GM19023 (cell line): ENCODE measurements at regions not wholly inside any gene's neighbourhood (a gene's known extent, or its start where the extent isn't known, plus 50 kb on each side); places are given as distances from the start of the nearest gene placed in this dataset.
"Not testable (repeated sequence)": the region's sequence is repeated elsewhere in the genome, so short reads cannot be mapped to it uniquely, and the experiment has no call there.

Source experiments
- ATAC-seq: cut with Tn5 transposase; IDR thresholded peaks from one replicate; pipeline ENCODE4 v1.9.1; 2021; ENCODE audit warnings: mild to moderate bottlenecking, moderate library complexity; ENCODE audit not compliant: unreplicated experiment

DNA sequence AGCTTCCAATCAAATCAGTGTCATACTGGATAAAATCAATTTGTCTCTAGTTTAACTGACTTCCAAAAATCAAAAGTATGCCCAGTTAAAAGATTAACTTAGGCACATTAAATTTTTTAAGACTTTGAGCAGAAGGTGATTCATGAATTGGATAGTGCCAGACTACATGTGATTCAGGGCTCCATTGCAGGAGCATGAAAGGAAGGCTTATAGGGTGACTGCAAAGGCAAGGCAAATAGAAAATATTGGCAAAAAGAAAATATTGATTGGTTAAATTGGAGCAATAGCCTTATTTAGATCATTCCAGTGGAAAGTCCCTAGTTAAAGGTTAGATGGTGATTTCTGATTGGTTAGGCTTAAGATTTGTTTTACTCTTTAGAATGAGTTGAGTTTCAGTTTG lies 223.9 kb upstream of the ERCC4 start:
- ATAC-seq = no peak

DNA sequence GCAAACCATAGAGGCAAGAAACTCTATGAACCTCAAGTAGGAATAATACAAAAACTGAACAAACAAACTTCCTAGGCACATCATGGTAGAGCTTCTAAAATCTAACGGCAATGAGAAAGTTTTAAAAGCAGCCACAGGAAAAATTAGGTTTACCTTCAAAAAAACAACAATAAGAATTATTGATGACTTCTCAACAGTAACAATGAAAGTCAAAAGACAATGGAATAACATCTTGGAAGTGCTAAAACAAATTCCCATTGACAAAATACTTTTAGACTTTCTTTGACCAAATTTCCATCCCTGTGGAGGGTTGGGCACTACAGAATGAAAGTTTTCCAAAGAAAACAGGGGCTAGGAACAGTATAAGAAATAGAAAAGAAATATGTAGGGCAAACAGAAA lies 222.9 kb upstream of the ERCC4 start:
- no peak for ATAC-seq

DNA sequence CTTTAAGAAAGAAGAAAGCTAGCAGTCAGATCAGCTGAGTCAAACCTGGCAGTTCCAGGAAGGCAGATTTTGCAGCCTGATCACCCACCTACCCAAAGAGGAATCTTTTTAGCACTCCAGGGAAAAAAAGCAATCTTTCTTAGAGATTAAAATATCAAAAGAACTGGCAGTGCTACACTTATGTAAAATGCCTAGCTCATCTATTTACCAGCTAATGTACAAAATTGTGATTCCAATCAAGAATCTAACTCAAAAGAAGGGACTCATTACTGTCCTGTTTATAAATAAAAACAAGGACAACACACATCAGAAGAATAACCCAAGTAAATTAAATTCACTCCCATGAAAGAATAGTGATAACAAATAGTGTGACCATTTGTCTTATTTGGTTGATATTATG lies 222.4 kb upstream of the ERCC4 start:
- ATAC-seq = no peak

DNA sequence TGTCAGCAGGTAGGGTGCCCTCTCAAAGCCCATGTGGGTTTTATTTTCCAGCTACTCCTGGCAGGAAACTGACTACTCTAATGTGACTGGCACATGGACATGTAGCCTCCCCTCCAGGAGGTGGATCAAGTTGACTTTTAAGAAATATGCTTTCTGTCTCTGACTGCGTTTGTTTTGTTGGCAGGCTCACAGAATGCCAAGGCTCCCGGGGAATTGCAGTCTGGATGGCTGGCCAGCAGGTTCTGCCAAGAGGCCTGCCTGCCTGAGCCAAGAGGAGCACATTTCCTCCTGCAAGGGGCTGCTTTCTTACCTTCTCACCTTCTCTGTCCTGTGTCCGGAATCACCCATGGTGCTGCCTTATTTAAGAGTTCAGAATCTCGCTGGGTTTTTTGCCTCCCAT lies 217.3 kb upstream of the ERCC4 start:
- no peak for ATAC-seq

DNA sequence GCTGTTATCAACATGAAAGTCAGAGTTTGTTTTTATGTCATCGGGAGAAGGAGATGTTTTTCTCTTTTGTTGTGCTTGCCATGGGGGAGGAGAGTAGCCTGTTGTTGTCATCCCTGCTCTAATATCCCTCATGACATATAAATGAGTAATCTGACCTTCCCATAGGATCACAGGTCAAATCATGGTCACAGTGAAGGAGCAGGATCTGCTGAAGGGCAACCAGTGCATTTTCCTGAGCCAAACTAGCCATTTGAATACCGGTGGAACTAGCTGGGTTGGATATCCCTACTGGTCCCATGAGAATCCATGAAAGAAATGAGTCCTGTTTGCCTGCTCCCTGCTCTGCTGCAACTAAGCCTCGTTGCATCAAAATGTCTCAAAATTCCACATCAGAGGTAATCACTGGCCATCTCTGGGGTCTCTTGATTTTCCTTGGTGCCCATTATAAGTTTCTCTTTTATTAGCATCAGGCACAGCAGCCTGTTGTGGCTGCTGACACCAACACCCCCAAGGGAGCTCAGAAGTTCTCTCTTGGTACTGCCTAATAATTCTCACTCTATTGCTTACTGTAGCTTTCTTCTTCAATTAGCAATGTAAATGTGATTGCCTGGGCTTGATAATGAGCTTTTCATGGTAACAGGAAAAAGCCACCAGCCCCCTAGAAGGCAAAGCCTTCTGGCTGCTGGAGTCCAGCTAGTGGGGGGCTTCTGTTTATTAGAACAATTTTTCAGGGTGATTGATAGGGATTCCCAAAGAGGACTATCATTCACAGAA lies 211.4 kb upstream of the ERCC4 start:
- no peak for ATAC-seq

DNA sequence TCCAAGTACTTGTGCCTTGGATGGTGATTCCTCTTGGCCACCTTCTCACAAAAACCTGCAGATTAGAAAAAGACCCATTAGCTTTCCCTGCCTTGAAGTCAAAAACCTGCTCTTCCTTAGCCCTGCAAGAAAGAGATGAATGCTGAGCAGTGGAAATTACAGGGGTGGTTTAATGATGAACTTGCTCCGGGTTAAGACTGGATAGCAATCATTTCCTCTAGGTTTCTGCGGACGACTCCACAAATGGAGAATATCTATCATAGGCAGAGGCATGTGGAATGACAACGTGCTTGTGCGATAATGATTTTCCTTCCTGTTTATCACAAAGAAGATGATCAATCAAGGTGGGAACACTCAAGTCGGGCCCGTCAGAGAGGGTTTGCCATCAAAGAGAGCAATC lies 201.2 kb upstream of the ERCC4 start:
- ATAC-seq = no peak

DNA sequence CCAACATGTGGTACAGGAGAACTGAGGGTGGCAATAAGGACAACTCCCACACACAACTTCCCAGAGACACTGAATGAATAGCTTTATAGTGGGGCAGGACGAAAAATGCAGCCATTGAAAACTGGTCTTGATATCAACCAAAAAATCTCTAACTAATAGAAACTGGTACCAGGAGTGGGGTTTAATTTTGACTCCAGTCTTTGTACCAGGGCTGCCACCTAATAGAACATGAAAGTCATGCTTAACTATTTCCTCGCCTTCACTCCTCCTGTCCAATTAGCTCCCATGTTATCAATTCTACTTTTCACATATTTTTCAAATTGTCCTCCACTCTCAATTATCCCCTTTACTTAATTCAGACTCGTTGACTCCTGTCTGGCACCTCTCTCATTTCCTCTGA lies 192.0 kb upstream of the ERCC4 start:
- ATAC-seq = no peak

DNA sequence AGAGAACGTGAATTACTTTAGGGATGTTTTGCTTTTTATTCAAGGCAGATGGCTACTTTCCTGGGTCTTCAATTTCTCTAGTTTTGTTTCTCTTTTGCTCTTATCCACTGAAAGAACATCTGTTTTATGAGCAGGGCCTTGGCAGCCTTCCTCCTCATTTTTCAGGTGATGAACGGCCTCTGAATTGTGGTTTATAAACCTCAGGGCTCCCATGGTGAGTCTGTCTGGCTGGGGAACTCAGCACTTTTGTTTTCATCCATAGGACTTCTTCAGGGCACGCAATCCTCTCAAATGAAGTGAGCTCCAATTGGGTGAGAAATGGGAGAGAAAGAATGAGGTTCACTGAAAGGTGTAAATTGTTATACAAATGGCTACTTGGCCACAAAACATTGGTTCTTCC lies 186.4 kb upstream of the ERCC4 start:
- no peak for ATAC-seq

DNA sequence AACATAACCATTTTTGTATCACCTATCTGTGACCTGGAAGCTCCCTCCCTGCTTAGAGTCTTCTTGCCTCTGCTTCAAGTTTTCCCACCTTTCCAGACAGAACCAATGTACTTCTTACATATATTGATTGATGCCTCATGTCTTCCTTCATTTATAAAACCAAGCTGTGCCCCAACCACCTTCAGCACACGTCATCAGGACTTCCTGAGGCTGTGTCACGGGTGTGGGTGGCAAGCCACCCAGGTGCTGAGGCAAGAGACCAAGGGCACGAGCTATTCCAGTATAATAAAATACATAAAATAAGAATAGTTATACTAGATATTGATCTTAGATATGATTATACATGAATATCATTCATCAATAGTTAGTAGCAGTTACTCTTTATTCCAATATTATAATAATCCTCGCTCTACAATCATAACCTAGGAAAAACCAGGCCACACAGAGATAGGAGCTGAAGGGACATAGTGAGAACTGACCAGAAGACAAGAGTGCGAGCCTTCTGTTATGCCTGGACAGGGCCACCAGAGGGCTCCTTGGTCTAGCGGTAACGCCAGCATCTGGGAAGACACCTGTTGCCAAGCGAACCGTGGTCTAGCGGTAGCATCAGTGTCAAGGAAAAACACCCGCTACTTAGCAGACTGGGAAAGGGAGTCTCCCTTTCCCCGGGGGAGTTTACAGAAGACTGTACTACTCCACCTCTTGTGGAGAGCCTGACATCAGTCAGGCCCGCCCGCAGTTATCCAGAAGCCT lies 180.2 kb upstream of the ERCC4 start:
- not testable (repeated sequence) for ATAC-seq

DNA sequence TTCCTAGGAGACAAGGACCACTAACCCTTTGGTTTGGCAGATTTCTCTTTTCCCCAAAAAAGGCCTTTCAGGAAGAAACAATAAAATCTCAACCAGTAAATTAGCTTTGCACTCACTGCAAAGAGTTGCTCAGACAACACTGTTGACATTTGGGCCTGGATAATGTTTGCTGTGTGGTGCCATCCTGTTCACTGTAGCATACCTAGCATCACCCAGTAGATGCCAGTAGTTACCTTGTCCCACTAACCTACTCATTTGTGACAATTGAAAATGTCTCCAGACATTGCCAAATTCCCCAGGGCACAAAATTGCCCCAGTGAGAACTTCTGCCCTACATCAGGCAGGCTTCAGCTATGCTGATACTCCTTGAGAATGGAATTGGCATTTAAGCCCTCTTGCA lies 177.0 kb upstream of the ERCC4 start:
- ATAC-seq = no peak

DNA sequence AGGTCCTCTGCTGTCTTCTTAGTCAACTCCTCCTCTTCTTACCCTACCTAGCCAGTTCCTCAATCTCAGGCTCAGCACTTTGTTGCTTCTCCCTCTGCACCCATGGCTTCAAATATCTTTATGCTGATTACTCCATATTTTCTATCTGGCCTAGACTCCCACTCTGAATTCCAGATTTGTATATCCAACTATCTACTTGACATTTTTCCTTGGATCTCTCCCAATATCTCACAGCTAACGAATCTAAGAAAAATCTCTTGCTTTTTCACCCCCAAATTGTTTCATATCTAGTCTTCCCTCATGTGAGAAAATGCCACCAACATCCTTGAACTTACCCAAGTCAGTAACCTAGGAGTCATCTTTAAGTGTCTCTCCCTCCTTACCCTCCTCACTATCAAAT lies 176.4 kb upstream of the ERCC4 start:
- no peak for ATAC-seq

DNA sequence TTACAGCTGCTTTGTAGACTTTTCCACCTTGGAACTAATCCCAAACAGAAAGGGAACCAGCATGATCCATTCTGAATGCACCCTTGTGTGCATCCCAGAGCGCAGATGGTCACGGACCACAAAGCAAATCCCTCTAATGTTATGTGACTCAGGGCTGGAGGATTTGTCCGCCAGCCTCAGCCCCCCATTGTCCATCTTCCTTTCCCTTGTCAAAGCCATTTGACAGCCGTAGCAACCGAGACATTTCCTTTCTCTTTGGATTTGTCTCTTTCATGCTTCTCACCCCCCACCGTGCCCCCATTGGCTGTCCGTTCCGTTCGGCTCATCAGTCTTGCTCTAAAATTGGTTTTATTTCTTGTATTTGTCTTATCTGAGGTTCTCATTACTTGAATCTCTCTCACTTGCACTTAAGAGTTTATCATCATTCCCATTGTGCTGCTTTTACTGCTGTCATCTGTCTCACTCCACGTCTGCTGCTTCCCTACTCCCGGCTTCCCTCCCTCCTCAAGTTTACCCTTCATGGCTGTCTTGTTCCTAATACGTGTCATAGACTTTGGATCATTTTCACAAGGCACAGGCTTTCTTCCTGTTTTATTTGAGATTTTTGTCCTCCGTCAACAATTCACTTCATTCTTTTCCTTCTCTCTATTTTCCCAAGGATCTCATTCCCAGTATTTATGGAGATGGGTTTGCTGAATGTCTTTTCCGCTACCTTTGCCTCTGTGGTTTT lies 163.4 kb upstream of the ERCC4 start:
- no peak for ATAC-seq

DNA sequence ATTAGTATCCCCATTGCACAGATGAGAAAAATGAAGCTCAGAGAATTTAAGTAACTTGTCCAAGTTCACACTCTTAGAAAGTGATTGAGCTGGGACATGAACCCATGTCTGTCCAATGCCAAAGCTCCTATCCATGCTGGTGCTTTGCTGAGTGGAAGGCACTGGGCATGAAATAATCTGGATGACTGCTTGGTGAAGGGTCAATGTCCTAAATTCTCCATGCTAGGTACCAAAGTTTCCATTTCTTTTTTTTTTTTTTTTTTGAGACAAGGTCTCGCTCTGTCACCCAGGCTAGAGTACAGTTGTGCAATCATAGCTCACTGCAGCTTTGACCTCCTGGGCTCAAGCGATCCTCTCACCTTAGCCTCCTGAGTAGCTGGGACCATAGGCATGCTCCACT lies 153.6 kb upstream of the ERCC4 start:
- no peak for ATAC-seq

DNA sequence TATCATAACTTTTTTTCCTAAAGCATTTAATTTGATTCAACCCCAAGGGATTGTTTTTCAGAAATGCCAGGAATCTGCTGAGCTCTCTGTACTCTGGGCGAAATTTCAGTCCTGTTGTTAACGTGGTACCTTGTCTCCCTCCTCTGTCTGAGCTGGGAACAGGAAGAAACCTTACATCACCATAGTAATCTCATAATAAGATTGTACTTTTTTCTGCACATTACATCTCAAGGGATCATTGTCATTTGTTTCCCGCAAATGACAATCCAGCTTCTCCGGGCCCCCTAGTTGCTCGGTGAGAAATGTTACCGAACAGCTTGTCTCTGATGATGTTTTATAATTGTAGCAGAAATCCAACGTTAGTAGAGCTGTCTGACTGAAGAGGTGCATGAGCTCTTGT lies 152.7 kb upstream of the ERCC4 start:
- no peak for ATAC-seq

DNA sequence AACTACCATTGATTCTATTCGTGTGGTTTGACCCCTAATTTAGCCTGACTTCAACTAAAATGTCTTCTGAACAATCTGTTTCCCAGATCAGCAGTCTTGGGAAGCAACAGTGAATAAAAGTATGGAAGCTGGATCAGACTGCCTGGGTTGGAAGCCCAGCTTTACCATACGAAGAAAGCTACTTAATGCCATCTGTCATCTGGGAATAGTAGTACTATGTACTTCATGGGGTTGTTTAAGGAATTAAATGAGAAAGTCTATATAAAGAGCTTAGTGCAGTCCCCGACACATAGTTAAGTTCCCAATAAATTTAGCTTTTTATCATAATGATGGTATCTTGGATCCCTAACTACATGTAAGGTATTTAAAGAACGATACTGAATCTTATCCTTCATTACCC lies 151.5 kb upstream of the ERCC4 start:
- ATAC-seq = no peak

DNA sequence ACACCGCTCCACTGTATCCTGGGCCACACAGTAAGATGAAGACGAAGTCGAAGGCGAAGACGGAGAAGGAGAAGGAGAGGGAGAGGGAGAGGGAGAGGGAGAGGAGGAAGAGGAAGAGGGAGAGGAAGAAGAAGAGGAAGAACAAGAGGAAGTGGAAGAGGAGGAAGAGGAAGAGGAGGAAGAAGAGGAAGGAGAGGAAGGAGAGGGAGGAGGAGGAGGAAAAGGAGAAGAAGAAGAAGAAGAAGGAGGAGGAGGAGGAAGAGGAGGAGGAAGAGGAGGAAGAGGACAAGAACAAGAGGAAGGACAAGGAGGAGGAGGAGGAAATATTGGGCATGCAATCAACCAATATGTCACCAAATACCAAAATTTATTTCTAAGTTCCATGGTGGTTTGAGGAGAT lies 149.5 kb upstream of the ERCC4 start:
- no peak for ATAC-seq

DNA sequence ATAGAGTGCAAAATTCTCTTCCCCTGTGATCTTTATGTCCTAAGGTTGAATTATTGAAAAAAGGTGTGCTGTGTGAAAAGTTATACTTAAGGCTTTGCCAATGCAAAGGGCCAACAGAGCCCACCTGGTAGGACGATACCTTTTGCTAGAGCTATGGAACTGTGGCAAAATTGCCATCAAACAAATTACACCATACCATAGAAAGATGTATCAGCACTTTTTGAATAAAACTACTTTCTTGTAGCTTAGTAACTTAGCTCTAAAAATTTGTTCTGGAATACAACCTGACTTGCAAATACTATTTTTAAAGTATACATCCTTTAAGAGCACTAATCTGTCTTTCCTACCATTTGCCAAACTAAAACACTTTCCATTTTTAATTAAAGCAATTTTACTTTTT lies 147.2 kb upstream of the ERCC4 start:
- no peak for ATAC-seq

DNA sequence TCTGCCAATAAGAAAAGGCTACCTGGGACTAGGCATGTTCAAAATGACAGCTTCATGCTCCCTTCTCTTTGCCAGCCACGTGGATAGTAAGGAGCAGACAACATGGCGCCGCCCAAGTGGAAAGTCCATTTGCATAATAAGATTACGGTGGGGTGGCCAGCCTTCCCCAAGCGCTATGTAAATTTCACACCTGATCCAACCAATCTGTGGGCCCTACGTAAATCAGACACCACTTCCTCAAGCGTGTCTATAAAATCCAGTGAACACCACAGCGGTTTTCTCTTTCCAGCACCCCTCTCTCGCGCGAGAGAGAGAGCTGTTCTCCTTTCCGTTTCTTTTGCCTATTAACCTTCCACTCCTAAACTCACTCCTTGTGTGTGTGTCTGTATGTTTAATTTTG lies 140.3 kb upstream of the ERCC4 start:
- no peak for ATAC-seq

DNA sequence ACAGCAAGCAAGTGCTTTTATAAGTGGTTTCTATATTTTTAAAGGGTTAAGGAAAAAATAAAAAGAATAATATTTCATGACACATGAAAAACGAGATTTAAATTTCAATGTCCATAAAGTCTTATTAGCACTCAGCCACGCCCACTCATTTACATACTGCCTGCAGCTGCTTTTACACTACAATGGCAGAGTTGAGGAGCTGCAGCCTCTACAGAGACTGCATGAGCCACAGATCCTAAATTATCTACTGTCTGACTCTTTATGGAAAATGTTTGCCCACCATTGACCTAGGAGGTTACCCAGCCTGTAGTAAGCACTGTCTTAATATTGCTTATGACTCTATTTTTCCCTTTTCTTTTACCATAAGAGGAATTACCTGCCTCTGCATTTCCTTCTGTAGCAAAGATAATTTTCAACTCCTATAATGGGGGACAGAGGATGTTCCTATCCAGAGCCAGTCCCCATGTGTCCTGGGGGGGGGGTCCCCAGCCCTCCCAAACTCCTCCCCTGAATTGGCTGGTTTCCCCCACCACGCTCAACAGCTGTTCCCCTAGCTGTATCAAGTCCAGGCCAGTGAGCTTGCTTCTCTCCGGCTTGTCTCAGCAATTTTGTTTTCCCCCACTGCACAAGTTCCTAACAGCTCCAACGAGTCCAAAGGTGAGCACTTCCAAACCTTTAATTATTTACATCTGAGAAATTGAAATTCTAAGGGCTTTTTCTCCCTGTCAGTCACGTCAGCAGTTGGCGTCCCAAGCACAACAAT lies 139.4 kb upstream of the ERCC4 start:
- ATAC-seq = no peak

DNA sequence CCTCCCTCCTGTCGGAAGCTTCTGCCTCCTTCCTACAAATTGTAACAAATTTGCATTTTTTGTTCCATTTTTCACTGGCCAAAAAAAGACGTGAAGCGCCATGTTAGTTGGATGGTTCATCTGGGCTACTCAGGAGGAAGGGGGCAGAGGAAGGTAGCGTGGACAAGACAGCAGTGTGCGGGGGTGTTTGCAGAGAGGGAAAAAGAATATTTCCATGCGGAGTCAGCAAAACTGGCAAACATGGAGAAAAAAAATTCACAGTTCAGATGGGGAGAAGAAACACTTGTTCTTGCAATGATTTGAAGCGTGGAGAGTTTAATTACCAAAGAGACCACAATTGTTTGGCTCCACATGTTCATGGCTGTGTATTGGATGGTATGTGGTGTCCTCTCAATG lies 138.8 kb upstream of the ERCC4 start:
- ATAC-seq = no peak
